Ishikawa (cell line): ENCODE measurements at regions not wholly inside any gene's neighbourhood (a gene's known extent, or its start where the extent isn't known, plus 50 kb on each side); places are given as distances from the start of the nearest gene placed in this dataset.

Experiments
- CEBPB ChIP-seq: IDR thresholded peaks from 2 replicates; pipeline ENCODE4 v1.6.1; 2012
- CREB1 ChIP-seq: IDR thresholded peaks from 2 replicates; pipeline ENCODE4 v1.6.1; 2012; ENCODE audit warnings: low read depth
- EGR1 ChIP-seq: IDR thresholded peaks from 2 replicates; pipeline ENCODE4 v1.6.1; 2012
- EP300 ChIP-seq: IDR thresholded peaks from 2 replicates; pipeline ENCODE4 v1.6.1; 2012; ENCODE audit warnings: borderline replicate concordance
- FOXM1 ChIP-seq: IDR thresholded peaks from 2 replicates; pipeline ENCODE4 v1.6.1; 2012; ENCODE audit warnings: low read depth, borderline replicate concordance
- MAX ChIP-seq: IDR thresholded peaks from 2 replicates; pipeline ENCODE4 v1.6.1; 2012
- NFIC ChIP-seq: IDR thresholded peaks from 2 replicates; pipeline ENCODE4 v1.6.1; 2012
- RAD21 ChIP-seq: IDR thresholded peaks from 2 replicates; pipeline ENCODE4 v1.6.1; 2012; ENCODE audit warnings: low read depth
- REST ChIP-seq: IDR thresholded peaks from 2 replicates; pipeline ENCODE4 v1.6.1; 2012; ENCODE audit warnings: low read depth, mild to moderate bottlenecking
- TAF1 ChIP-seq: IDR thresholded peaks from 2 replicates; pipeline ENCODE4 v1.6.1; 2012; ENCODE audit warnings: low read depth, mild to moderate bottlenecking
- TCF12 ChIP-seq: IDR thresholded peaks from 2 replicates; pipeline ENCODE4 v1.6.1; 2012; ENCODE audit warnings: low read depth
- TEAD4 ChIP-seq: IDR thresholded peaks from 2 replicates; pipeline ENCODE4 v1.6.1; 2012
- USF1 ChIP-seq: IDR thresholded peaks from 2 replicates; pipeline ENCODE4 v1.6.1; 2012
- YY1 ChIP-seq: IDR thresholded peaks from 2 replicates; pipeline ENCODE4 v1.6.1; 2012; ENCODE audit warnings: low read depth
- ZBTB7A ChIP-seq: IDR thresholded peaks from 2 replicates; pipeline ENCODE4 v1.6.1; 2012; ENCODE audit warnings: low read depth

GRCh38 chr5:67310169-67310568, 113.6 kb upstream of the CD180 start:
- TF ChIP-seq NFIC (no peak), FOXM1 (no peak), RAD21 (no peak), REST (no peak), EP300 (no peak), CREB1 (no peak), CEBPB (no peak), USF1 (no peak), TEAD4 (no peak)

GRCh38 chr5:67308988-67309688, 112.5 kb upstream of the CD180 start:
- TF ChIP-seq NFIC: no peak
- TF ChIP-seq EP300: no peak
- no peak for TF ChIP-seq TEAD4
- no peak for TF ChIP-seq MAX
- no peak for TF ChIP-seq TCF12
- no peak for TF ChIP-seq USF1
- no peak for TF ChIP-seq REST
- no peak for TF ChIP-seq CEBPB
- TF ChIP-seq TAF1: no peak
- TF ChIP-seq CREB1: no peak
- TF ChIP-seq EGR1: no peak
- no peak for TF ChIP-seq ZBTB7A
- TF ChIP-seq YY1: no peak
- TF ChIP-seq FOXM1: no peak
- TF ChIP-seq RAD21: no peak

GRCh38 chr5:67306965-67307607, 110.5 kb upstream of the CD180 start:
- TF ChIP-seq MAX (no peak), ZBTB7A (no peak), RAD21 (no peak), NFIC (no peak), CEBPB (no peak), TEAD4 (no peak), EGR1 (no peak), CREB1 (no peak), FOXM1 (no peak), TCF12 (no peak), EP300 (no peak), REST (no peak), YY1 (no peak), TAF1 (no peak), USF1 (no peak)
